ENCODE measurements at regions not wholly inside any gene's neighbourhood (a gene's known extent, or its start where the extent isn't known, plus 50 kb on each side); places are given as distances from the start of the nearest gene placed in this dataset.

DNA sequence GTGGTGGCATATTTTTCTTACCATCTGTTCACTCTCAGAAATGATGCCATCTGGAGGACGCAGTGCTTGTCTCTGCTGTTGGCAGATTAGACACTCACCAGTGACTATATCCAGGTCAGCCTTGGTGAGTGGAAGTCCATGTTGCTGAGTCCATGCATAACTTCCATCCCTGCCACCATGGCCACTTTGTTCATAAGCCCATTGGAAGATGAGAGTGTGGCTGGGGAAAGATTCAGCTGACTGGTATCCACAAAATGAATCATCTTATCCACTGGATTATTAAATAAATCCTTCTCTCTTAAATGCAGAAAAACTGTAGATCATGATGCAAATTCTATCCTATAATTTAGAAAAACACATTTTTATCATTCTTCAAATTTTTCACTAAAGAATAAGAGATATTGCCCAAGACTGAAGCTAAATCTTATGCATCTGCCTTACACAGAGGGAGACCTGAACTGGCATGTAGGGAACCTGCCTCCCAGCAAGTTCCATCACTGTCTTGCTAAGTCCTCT lies 726.9 kb downstream of the TNS3 start:
- no peak for DNase-seq

DNA sequence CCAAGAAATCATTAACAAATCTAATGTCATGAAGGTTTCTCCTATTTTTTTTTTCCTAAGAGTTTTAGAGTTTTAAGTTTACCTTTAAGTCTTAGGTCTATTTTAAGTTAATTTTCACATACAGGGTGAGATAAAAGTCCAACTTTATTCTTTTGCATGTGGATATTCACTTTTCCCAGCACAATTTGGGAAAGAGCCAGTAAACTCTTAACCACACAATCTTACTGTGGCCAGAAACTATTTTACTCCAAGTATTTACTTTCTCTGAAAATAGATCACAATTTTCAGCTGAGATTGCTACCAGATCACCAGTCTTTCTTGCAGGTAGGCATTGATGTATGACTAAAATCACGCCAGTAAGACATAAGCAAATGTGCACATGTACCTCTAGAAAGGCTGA lies 728.5 kb downstream of the TNS3 start:
- DNase-seq = no peak

DNA sequence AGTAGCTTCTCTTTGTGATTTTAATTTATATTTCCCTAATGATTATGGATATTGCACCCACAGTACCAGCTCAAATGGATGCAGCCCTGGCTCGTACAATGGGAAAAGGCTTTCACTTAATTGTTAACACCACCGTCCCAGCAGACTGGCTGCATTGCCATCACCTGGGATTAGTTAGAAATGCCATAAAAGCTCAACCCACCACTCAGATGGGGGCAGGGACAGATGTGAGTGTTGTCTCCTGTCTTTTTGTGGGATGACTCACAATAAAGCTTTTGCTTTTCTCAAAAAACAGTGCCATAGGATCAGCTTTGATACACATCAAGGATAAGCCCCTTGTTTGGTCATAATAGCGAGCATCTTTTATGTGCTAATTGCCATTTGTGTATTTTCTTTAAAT lies 729.1 kb downstream of the TNS3 start:
- DNase-seq = no peak

DNA sequence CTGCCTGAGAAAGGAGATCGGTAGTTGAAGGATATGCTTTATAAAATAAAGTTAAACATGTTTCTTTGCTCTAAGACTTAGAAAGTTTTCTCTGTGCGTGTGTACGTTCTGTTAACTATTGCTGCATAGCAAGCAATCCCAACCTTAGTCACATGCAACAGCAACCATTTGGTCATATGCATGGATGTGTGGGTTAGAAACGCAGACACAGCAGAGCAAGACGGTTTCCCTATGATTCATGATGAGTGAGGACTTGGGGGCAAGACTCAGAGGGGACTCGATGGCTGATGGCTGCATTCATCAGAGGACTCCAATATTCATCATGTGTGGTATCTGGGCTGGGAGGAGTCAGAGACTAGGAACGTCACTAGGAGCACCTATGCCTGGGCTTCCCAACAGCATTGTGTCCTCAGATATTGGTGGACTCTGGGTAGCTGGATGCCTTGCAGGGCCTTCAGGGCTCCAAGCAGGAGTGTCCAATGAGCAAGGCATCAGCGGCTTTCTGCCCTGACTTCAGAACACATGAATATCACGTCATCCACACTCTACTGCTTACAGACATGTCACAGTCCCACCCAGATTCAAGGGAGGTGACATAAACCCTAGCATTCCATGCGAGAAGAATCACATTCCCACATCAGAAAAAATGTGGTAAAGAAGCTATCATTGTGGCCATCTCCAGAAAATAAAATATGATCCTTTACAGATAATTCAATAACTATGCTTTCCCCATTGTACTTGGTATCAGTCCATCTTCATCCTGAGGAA lies 731.2 kb downstream of the TNS3 start:
- DNase-seq = no peak

DNA sequence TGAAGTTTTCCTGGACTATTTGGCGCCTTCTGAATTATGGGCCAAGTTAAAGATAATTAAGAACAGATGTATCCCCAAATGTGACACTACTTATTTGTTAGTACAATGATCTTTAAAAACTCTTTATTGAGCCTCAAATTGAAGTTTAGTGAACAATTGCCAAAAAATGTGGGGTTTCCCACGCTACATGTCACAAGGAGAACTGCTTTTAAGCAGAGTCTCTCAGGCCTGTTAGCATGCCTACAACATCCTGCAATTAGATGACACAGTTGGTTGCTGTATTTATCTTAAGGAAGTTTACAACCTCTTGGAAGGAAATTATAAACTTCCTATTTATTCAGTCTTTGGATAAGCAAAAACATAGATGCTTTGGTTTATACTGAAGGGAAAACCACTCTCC lies 733.0 kb downstream of the TNS3 start:
- no peak for DNase-seq

DNA sequence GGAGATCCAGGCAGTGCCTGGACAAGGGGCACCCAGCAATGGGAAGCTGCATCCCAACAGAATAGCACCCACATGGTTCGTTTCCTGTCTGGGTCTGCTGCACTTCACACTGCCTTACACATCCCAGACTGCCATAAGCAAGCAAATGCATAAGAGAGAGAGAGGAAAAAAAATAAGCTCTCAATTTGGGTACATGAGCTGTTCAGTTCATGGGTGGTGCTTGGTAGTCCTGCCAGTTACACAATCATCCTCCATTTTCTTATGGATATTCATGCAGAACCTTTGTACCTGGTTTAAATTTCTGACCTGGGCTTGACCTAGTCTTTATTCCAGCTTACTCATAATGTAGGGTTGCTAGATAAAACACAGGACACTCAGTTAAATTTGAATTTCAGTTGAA lies 733.6 kb downstream of the TNS3 start:
- DNase-seq = no peak

DNA sequence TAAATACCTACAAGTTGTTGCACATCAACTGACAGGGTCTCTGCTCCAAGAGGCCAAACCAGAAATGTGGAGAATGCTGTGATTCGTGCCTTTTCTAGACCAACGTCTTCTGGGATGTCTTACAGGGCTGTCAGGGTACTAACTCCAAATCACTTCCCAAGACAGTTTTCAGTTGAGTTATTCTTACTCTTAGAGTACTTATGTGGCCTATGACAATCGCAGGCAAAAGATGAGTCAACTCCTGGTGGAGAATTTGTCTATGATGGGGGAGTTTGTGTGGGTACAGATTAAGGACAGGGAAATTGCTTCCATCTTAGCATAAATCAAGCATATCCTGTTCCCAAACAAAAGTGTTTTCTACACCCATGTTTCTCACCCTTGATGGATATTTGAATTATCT lies 734.8 kb downstream of the TNS3 start:
- DNase-seq = no peak

DNA sequence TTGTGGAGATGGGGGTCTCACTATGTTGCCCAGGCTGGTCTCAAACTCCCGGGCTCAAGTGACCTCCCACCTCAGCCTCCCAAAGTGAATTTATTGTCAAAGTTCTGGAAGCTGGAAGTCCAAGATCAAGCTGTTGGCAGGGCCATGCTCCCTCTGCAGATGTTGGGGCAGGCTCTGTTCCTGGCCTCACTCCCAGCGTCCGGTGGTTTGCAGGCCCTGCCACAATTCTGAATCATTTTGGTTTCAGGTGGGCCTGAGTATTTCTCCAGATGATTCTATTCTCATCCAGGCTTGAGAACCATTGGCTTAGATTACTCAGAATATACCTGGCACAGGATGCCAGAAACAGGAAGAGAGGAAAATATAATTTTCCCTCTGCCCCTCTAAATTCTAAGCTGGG lies 737.4 kb downstream of the TNS3 start:
- no peak for DNase-seq

DNA sequence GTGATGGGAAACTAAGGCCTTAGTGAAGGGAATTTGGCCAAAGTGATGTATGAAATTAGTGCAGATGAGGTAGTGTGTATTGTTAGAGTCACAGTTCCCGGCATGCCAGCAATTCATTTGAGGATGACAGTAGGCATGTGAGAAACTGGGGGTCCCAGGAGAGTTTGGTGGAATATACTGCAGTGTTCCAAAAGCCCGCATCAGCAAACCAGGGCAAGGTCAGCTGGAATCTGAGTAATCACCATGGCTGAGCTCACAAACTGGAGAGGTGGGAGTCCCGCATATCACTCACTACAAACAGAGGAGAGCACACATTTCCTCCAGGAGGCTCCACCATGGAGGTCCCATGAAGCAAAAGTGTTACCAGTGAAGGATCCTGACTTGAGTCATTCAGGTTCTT lies 740.7 kb downstream of the TNS3 start:
- DNase-seq = no peak

DNA sequence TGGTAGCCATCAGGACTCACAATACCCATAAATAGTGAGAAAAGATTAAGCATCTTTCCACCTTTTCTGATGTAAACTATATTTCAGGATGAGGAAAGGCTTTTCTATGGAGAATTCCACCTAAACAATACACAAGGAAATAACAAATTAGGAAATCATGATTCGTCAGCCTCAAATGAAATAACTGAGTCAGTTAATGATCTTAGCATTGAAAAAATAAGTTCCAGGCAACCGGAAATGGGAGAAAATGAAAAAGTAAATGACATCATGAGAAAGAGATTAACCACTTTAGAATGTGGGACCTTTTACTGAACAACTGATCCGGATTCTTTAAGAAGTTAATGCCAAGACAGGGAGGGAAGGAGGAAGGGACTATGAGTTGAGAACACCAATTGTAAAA lies 742.3 kb downstream of the TNS3 start:
- no peak for DNase-seq

DNA sequence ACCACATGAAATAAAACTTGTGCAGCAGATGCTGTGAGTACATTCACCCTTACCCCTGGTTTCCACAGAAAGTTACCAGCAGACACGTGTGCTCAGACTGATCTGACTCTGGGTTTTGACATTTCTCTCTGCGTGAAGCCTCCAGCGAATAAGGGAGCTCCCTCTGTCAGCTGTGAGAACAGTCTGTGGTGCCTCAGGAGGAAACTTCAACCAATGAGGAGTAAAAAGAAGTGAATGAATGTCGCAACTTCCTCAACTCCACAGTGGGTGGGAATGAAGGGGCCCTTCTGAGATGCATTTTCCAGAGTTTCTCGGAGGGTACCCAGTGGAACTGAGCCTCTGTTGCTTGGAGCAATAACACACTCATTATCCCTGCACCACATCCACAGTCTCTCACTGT lies 743.4 kb downstream of the TNS3 start:
- DNase-seq = no peak

DNA sequence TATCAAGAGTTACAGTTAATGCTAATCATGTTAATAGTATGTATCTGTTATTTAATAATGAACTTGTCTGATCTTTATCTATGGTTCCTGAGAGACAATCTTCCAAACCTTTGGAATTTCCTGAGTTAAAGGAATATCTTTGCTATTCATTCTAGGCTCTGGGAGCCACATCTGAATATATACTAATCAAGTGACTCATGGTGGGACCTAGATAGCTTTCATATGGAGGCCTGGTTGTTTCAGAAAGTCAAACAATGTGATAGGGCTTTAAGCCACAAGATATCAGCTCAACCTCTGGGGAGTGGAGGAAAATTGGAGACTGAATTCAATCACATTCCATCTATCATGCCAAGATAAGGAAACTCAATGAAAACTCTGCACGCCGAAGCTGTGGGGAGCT lies 746.4 kb downstream of the TNS3 start:
- DNase-seq = no peak

DNA sequence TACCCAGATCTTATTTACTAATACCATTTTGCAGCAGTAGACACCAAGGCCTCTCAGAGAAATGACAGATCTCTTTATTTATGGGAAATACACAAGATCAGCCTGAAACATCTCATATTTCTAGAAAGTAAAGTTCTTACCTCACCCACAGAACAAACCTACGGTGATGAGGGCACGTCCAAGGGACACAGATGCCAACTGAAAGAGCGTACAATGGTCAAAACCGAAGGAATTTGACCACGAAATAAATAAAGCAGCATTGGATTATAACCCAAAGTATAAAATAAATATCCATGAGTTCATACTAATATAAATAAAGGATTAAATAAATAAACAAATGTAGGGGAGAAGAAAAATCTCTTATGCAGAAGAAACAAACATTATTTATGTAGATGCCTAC lies 747.0 kb downstream of the TNS3 start:
- DNase-seq = no peak

DNA sequence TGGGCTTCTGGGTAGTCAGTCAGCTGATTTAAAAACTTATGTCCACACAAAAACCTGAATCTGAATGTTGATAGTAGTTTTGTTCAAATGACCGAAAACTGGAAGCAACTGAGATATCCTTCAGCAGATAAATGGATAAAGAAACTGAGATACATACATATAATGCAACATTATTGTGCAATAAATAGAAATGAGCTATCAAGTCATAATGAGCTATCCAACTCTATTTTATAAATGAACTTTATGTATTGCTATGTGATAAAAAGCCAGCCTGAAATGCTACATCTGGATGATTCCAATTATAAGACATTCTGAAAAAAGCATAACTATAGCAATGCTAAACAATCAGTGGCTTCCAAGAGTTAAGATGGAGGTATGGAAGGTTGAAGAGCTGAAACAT lies 748.7 kb downstream of the TNS3 start:
- DNase-seq = no peak

DNA sequence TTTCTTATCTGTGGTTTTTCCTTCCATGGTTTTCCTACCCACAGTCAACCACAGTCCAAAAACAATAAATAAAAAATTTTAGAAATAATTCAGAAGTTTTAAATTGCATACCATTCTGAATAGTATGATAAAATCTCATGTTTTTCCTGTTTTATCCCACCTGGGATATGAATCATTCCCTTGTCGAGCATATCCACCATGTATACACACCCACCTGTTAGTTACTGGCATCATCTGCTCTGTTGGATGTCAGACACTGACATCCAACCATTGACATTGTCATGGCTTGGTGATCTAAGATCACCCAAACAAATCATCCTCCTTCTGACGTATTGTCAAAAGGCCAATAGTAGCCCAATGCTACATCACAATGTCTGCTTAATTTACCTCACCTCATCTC lies 749.8 kb downstream of the TNS3 start:
- no peak for DNase-seq

DNA sequence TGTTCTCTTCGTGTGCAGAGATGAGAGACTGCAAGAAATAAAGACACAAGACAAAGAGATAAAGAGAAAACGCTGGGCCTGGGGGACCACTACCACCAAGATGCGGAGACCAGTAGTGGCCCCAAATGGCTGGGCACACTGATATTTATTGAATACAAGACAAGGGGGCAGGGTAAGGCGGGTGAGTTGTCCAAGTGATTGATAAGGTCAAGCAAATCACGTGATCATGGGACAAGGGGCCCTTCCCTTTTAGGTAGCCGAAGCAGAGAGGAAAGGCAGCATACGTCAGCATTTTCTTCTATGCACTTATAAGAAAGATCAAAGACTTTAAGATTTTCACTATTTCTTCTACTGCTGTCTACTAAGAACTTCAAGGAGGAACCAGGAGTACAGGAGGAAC lies 762.1 kb downstream of the TNS3 start:
- DNase-seq = no peak

DNA sequence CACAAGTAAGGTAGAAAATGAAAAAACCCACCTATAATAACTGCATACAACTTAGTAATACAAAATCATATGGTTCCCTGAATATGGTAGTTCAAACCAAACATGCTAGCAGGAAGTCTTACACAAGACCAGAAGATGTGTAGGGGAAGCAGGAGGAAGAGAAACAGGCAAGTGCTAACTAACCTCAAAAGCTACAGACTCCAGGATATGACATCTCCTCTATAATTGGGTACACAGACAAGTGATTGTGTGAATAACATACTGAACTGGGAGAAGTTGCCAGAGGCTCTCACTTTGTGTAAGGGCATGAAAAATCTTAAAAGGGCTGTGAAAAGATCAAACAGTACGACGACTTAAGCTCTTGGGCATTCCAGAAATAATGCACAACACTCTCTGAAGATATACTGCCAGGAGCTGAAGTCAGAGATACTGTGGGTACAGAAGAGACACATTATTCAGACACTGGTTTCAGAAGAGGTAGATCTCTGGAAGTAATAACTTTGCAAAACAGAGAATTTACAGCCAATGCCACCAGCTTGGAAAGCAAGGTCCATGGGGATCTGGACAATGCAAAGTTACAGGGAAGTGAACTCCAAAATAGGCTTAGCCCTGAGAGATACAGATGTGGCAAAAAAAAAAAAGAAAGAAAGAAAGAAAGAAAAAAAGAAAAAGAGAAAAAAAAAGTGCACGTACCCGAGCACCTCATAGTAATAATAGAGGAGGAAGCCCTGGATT lies 767.2 kb downstream of the TNS3 start:
- DNase-seq = no peak

DNA sequence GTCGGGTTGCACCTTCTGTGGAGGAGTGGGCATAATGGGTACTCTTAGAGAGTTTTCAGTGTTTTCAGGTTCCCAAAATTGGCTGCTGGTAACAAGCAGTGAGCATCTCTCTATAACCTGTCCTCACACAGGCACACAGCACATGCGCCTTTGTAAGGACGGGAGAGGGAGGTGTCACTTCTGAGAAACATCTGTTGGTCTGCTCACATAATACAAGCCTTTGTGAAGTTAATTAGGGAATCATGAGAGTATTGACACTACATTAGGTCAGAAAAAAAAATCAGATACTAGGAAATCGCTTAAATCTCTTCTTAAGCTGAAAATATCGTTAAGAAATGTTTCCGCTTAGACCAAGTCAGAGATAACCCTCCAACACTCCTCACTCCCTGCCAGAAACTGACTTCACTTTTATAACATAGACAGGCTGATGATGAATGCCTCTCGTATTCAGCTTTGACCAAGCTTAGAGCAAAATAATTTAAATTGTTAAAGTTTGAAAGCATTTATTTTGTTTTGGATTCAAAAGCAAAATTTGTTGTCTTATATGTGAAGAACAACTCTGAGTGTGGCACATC lies 769.7 kb downstream of the TNS3 start:
- no peak for DNase-seq

DNA sequence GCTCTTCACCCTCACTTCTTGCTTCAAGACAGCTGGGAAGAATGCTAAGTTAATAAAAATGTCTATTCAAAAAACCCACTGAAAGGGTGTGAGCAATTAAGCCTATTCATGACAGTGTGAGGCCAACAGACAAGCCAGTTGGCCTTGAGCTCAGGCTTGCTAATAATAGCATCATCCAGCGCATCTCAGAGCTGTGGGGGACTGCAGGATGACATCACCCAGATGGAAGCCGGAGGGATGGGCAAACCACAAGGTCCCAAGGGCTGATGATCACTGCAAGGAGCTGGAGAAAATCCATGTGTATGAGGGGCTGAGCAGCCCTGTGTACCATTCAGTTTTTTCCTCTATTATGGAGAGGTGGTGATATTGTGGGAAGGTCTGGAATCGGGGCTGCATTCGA lies 770.4 kb downstream of the TNS3 start:
- DNase-seq = peak; percentile 74

DNA sequence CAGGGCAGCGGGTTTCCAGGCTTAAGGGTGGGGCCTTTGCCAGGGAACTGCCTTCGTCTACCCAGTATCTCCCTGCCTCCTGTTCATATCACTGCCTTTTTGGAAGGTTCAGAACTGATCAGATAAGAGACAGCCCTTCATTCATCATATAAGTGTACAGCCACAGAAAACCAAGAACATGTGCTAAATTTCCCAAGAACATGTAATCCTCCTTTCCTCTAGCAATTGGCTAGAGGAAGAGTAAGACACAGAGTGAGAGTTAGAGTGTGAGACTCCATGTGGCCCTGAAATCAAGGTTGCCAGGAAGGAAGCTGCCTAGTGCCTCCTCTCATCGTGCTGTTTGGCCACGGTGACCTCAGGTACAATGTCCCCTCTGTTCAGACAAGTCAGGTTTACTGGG lies 770.9 kb downstream of the TNS3 start:
- no peak for DNase-seq

DNA sequence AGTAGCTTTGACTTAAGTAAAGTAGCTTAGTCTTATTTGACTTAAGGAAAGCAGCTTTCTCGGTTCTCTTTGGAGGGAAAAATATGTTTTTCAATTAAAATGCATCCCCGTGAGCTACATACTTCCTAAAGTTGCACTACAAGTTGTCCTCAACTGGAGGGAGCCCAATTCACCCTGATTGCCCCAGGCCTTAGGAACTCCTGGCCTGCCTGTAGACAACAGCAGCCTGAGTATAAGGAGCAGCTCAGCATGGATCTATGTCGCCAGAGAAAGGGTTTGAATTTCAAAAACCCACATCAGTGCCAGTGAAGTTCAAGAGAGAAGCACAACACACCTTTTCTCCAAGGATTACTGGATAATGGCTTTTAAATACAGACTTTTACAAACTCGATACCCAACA lies 772.0 kb downstream of the TNS3 start:
- no peak for DNase-seq

DNA sequence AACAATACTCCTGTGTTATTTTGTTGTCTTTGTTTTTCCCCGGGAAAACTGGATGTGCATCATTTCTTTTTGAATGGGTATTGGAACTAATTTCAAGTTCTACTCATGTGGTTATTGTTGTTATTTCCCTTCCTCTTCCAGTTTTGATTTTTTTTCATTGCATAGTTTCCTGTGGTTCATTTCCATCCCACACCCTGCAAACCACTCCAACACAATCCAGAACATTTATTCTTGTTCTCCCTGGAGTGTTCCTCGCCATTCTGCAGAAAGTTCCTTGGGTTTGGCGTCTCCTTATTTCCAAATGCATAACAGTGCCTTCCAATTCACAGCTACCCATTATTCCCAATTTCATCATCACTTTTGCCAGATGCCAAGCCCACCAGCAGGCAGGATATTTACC lies 775.1 kb downstream of the TNS3 start:
- DNase-seq = no peak

DNA sequence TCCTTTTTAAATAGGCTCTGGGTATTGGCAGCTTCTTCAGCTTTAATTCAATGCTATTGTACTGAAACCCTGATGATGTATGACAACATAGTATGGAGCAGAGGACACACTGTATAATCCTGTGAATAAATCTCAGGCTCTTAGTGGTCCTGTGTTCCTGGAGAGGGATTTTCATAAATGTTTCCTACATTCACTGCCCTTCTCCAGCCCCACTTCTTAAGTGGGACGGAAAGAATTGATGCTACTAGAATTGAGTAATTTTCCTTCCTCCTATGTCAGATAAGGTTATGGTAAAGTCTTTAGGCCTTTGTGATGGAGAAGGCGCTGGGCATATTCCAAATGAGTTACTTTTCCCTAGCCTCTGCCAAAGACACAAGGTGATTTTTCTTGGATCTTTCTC lies 779.4 kb downstream of the TNS3 start:
- no peak for DNase-seq

DNA sequence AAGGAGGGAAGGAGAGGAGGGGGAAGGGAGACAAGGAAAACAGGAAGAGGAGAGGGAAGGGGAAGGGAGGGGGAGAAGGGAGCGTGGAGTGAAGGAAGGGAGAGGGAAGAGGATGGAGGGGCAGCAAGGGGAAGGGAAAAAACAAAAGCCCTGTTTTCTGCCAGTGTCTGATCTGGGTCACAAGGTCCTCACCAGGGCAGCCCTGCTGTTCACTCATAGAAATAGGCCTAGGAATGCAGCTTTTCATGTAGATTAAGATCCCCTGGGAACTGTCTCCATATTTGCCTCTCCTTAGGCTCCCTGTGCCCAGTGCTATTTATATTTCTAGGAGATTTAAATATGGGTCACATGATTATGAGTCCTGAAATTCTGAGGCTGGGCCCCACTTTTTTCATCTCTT lies 790.7 kb downstream of the TNS3 start:
- DNase-seq = no peak
